T-cell (primary cell): ENCODE measurements at regions not wholly inside any gene's neighbourhood (a gene's known extent, or its start where the extent isn't known, plus 50 kb on each side); places are given as distances from the start of the nearest gene placed in this dataset.
"Not testable (repeated sequence)": the region's sequence is repeated elsewhere in the genome, so short reads cannot be mapped to it uniquely, and the experiment has no call there.

Experiments used
- ATAC-seq, 4 experiments: fragments of 200-7000 bp in 3 of 4; fragments of 150-1000 bp in 1 of 4; cut with Tn5 transposase; replicated peaks in 1 of 4; 1 replicate in 3 of 4; 2 replicates in 1 of 4; pipeline ENCODE4 v1.10.0; 2021; ENCODE audit warnings: moderate library complexity in 3 of 4, mild to moderate bottlenecking in 2 of 4, moderate number of reproducible peaks in 1 of 4
- CTCF ChIA-PET, 2 donors: fragments of 300-600 bp; sonication (Branson Sonifier 250); formaldehyde crosslinking; loops; one replicate each; lab custom pipeline; 2022; ENCODE audit warnings: antibody characterized with exemption in 2 of 2; lab: Charles Lee
- POLR2A ChIA-PET, 2 donors: fragments of 300-600 bp; sonication (Branson Sonifier 250); formaldehyde crosslinking; loops; one replicate each; lab custom pipeline; 2022; ENCODE audit warnings: antibody characterized with exemption in 2 of 2; lab: Charles Lee
- DNase-seq, 35 experiments: peaks; one replicate each; pipeline versions ENCODE4 v3.0.0 to v3.0.0-alpha.2; 2013 to 2023
- H3K27ac ChIP-seq: one replicate; pipeline ENCODE4 v1.5.1; 2013; ENCODE audit warnings: low read length
- H3K27me3 ChIP-seq, 2 experiments: replicated peaks in 1 of 2; 1 replicate in 1 of 2; 2 replicates in 1 of 2; pipeline versions ENCODE4 v1.6.1 to v1.7.0; 2013; ENCODE audit warnings: low read length in 1 of 2, mixed read lengths in 1 of 2; ENCODE audit not compliant: control insufficient read depth in 2 of 2, insufficient read depth in 2 of 2; ENCODE audit errors: extremely low read depth in 1 of 2
- H3K36me3 ChIP-seq, 2 donors: 1 replicate in 1 of 2; 2 replicates in 1 of 2; pipeline versions ENCODE4 v1.6.1 to v1.7.0; 2013; ENCODE audit warnings: low read length in 1 of 2; ENCODE audit not compliant: control insufficient read depth in 2 of 2, insufficient read depth in 1 of 2; ENCODE audit errors: extremely low read depth in 1 of 2
- H3K4me1 ChIP-seq, 2 experiments: 1 replicate in 1 of 2; 2 replicates in 1 of 2; pipeline versions ENCODE4 v1.6.1 to v1.7.0; 2013; ENCODE audit warnings: low read length in 2 of 2, mixed read lengths in 1 of 2; ENCODE audit not compliant: insufficient read depth in 2 of 2, control insufficient read depth in 1 of 2; ENCODE audit errors: extremely low read depth in 1 of 2
- H3K4me3 ChIP-seq, 2 donors: 1 replicate in 1 of 2; 2 replicates in 1 of 2; pipeline versions ENCODE4 v1.5.1 to v1.7.0; 2013; ENCODE audit warnings: mild to moderate bottlenecking in 2 of 2, low read length in 1 of 2, moderate library complexity in 1 of 2; ENCODE audit not compliant: control insufficient read depth in 1 of 2; ENCODE audit errors: extremely low read depth in 1 of 2
- H3K9me3 ChIP-seq: 2 replicates; pipeline ENCODE4 v1.7.0; 2013
- H3K27ac Mint-ChIP-seq, 2 donors: one replicate each; pipeline ENCODE4 v1.8.0; 2020 to 2021; ENCODE audit warnings: mild to moderate bottlenecking in 2 of 2, mixed read lengths in 2 of 2
- H3K27me3 Mint-ChIP-seq, 2 donors: one replicate each; pipeline ENCODE4 v1.8.0; 2021 to 2022; ENCODE audit warnings: mixed read lengths in 2 of 2
- H3K36me3 Mint-ChIP-seq: one replicate; pipeline ENCODE4 v1.8.0; 2021; ENCODE audit warnings: mixed read lengths
- H3K4me1 Mint-ChIP-seq, 3 donors: one replicate each; pipeline ENCODE4 v1.8.0; 2020 to 2022; ENCODE audit warnings: mixed read lengths in 3 of 3, mild to moderate bottlenecking in 1 of 3
- H3K4me3 Mint-ChIP-seq, 3 donors: one replicate each; pipeline ENCODE4 v1.8.0; 2020 to 2022; ENCODE audit warnings: mild to moderate bottlenecking in 3 of 3, mixed read lengths in 3 of 3, moderate library complexity in 3 of 3
- H3K9me3 Mint-ChIP-seq, 3 donors: one replicate each; pipeline ENCODE4 v1.8.0; 2020 to 2022; ENCODE audit warnings: mixed read lengths in 3 of 3
- WGBS: methylation state at CpG from one replicate; pipeline ENCODE4 v1.1.5; 2013; ENCODE audit warnings: missing lambda C conversion rate; ENCODE audit not compliant: insufficient coverage; 5-methylcytosine and 5-hydroxymethylcytosine counted together

- Histone ChIP-seq H3K4me1 (no peaks in the 10 kb centered on the region), H3K4me3 (no peak overlapping the region), H3K36me3 (no peaks in the 10 kb centered on the region), H3K27ac (no peak overlapping the region), H3K27me3 (no peaks in the 10 kb centered on the region), H3K9me3 (no peaks in the 10 kb centered on the region)
- ChIA-PET CTCF (interaction anchor here in 1 of 2 donors (0.7 kb wide), 1 partner anchor 18 kb away, joined by 3 read pairs; no protein-coding TSS in a partner anchor), POLR2A (no interaction called here)
- Mint-ChIP-seq H3K27ac (no peak overlapping the region), H3K36me3 (no peaks in the 10 kb centered on the region), H3K9me3 (peaks cover 4 to 15% (median 7%) of the 10 kb centered on the region in 3 donors), H3K4me3 (no peak overlapping the region), H3K27me3 (no peaks in the 10 kb centered on the region), H3K4me1 (no peaks in the 10 kb centered on the region)
- no peak for DNase-seq
- ATAC-seq = no peak
- 79% methylated on average over 3 of the region's 4 CpGs for WGBS
Measured at GRCh38 chr4:158032733-158033415, 140.0 kb downstream of the GASK1B start.

DNA sequence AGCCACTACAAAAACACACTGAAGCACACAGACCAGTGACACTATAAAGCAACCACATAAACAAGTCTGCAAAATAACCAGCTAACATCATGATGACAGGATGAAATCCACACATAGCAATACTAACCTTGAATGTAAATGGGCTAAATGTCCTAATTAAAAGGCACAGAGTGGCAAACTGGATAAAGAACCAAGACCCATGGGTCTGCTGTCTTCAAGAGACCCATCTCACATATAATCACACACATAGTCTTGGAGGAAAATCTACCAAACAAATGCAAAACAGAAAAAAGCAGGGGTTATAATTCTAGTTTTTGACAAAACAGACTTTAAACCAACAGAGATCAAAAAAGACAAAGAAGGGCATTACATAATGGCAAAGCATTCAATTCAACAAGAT lies 144.4 kb downstream of the GASK1B start:
- H3K4me1 Mint-ChIP-seq, H3K36me3 Mint-ChIP-seq, H3K9me3 ChIP-seq, H3K4me3 Mint-ChIP-seq, H3K27ac Mint-ChIP-seq, H3K27me3 Mint-ChIP-seq, POLR2A ChIA-PET, H3K4me3 ChIP-seq, H3K4me1 ChIP-seq, ATAC-seq, DNase-seq, H3K36me3 ChIP-seq, H3K27ac ChIP-seq, CTCF ChIA-PET, H3K27me3 ChIP-seq: not testable (repeated sequence)
- peaks cover 4 to 15% (median 8%) of the 10 kb centered on the region in 3 donors for H3K9me3 Mint-ChIP-seq

DNA sequence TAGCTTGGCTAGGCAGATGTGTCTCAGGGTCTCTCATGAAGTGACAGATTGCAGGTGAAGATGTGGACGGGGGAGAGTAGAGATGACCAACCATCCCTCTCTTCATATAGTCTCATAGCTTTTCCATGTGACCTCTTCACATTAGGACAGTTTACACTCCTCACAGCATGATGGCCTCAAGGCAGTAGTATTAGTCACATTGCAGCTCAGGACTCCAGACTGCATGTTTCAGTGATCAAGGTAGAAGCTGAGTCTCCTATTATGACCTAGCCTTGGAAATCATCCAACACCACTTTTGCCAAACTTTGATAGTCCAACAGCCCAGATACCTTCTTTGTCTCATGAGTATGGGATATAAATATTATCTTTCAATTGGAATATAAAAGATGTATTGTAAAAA lies 147.7 kb downstream of the GASK1B start:
- Histone ChIP-seq H3K4me3 (no peak overlapping the region), H3K27me3 (peaks cover 0 to 4% of the 10 kb centered on the region in 2 experiments), H3K27ac (no peak overlapping the region), H3K9me3 (no peaks in the 10 kb centered on the region), H3K36me3 (no peaks in the 10 kb centered on the region), H3K4me1 (no peaks in the 10 kb centered on the region)
- ATAC-seq (no peak), DNase-seq (no peak)
- H3K9me3 Mint-ChIP-seq = peaks cover 4 to 12% (median 8%) of the 10 kb centered on the region in 3 donors
- no peaks in the 10 kb centered on the region for H3K36me3 Mint-ChIP-seq
- H3K4me3 Mint-ChIP-seq = no peak overlapping the region
- H3K27me3 Mint-ChIP-seq = no peaks in the 10 kb centered on the region
- no peak overlapping the region for H3K27ac Mint-ChIP-seq
- CTCF ChIA-PET = no interaction called here
- H3K4me1 Mint-ChIP-seq = no peaks in the 10 kb centered on the region
- POLR2A ChIA-PET = no interaction called here
- WGBS = no CpG with 5 or more reads among the region's 1 CpG

GRCh38 chr4:158020734-158021346 lies 152.0 kb downstream of the GASK1B start:
- ChIA-PET CTCF (no interaction called here), POLR2A (no interaction called here)
- Mint-ChIP-seq H3K4me1 (no peaks in the 10 kb centered on the region), H3K9me3 (no peaks in the 10 kb centered on the region), H3K36me3 (no peaks in the 10 kb centered on the region), H3K27ac (no peak overlapping the region), H3K27me3 (no peaks in the 10 kb centered on the region), H3K4me3 (no peak overlapping the region)
- WGBS = no CpG with 5 or more reads among the region's 5 CpGs
- ATAC-seq = no peak
- Histone ChIP-seq H3K36me3 (no peaks in the 10 kb centered on the region), H3K9me3 (no peaks in the 10 kb centered on the region), H3K4me3 (no peak overlapping the region), H3K27ac (no peak overlapping the region), H3K4me1 (no peaks in the 10 kb centered on the region), H3K27me3 (no peaks in the 10 kb centered on the region)
- no peak for DNase-seq

- H3K27ac Mint-ChIP-seq = no peak overlapping the region
- Histone ChIP-seq H3K9me3 (no peaks in the 10 kb centered on the region), H3K4me1 (no peaks in the 10 kb centered on the region), H3K36me3 (no peaks in the 10 kb centered on the region), H3K27me3 (no peaks in the 10 kb centered on the region), H3K27ac (no peak overlapping the region), H3K4me3 (no peak overlapping the region)
- CTCF ChIA-PET = no interaction called here
- DNase-seq (no peak), ATAC-seq (no peak)
- no peaks in the 10 kb centered on the region for H3K36me3 Mint-ChIP-seq
- H3K27me3 Mint-ChIP-seq = no peaks in the 10 kb centered on the region
- H3K4me3 Mint-ChIP-seq = no peak overlapping the region
- POLR2A ChIA-PET = interaction anchor here in 1 of 2 donors (0.6 kb wide), 1 partner anchor 301 kb away, joined by 3 read pairs; no protein-coding TSS in a partner anchor
- H3K4me1 Mint-ChIP-seq = no peaks in the 10 kb centered on the region
- no peaks in the 10 kb centered on the region for H3K9me3 Mint-ChIP-seq
Measured at GRCh38 chr4:158020176-158020575, 152.6 kb downstream of the GASK1B start.

- H3K9me3 ChIP-seq = no peaks in the 10 kb centered on the region
- ChIA-PET POLR2A (no interaction called here), CTCF (no interaction called here)
- no peaks in the 10 kb centered on the region for H3K4me1 ChIP-seq
- H3K27me3 ChIP-seq = no peaks in the 10 kb centered on the region
- ATAC-seq (no peak), DNase-seq (no peak)
- WGBS = no CpG with 5 or more reads among the region's 1 CpG
- Mint-ChIP-seq H3K36me3 (no peaks in the 10 kb centered on the region), H3K9me3 (no peaks in the 10 kb centered on the region), H3K4me1 (no peaks in the 10 kb centered on the region), H3K27ac (no peak overlapping the region), H3K4me3 (no peak overlapping the region), H3K27me3 (no peaks in the 10 kb centered on the region)
- H3K36me3 ChIP-seq = no peaks in the 10 kb centered on the region
- H3K27ac ChIP-seq = no peak overlapping the region
- H3K4me3 ChIP-seq = no peak overlapping the region
Measured at GRCh38 chr4:158018831-158019230, 154.0 kb downstream of the GASK1B start.
